DOHH2 (cell line): ENCODE measurements at regions not wholly inside any gene's neighbourhood (a gene's known extent, or its start where the extent isn't known, plus 50 kb on each side); places are given as distances from the start of the nearest gene placed in this dataset.

Source experiments
- CTCF ChIP-seq: fragments of 200-600 bp; sonication (generic); IDR thresholded peaks from one replicate; pipeline ENCODE4 v1.5.1; 2014; ENCODE audit warnings: antibody characterized with exemption, mild to moderate bottlenecking, low read depth, low read length; ENCODE audit not compliant: poor library complexity, severe bottlenecking
- EZH2phosphoT487 ChIP-seq: fragments of 200-600 bp; sonication (generic); IDR thresholded peaks from 2 replicates; pipeline ENCODE4 v1.6.1; 2017; ENCODE audit warnings: borderline replicate concordance, mild to moderate bottlenecking, antibody characterized with exemption, low read length, moderate library complexity, mixed read lengths

- TF ChIP-seq CTCF (no peak), EZH2phosphoT487 (no peak)
These were observed 431.2 kb upstream of the ADAMTS9 start for GRCh38 chr3:65118912-65119499.
